Trophoblast cell (in vitro differentiated cells and primary cell): ENCODE measurements at regions not wholly inside any gene's neighbourhood (a gene's known extent, or its start where the extent isn't known, plus 50 kb on each side); places are given as distances from the start of the nearest gene placed in this dataset.

Experiments
- DNase-seq, 2 donors: peaks; one replicate each; pipeline ENCODE4 v3.0.0-alpha.2; 2016
- H2AFZ ChIP-seq: 2 replicates; pipeline ENCODE4 v1.6.1; 2013; ENCODE audit warnings: low read length, moderate library complexity, mild to moderate bottlenecking; ENCODE audit not compliant: insufficient read depth, poor library complexity
- H2AK5ac ChIP-seq: 2 replicates; pipeline ENCODE4 v1.6.1; 2013; ENCODE audit warnings: mild to moderate bottlenecking, low read length
- H2BK120ac ChIP-seq: 2 replicates; pipeline ENCODE4 v1.6.1; 2013; ENCODE audit warnings: low read length, mild to moderate bottlenecking, moderate library complexity; ENCODE audit not compliant: insufficient read depth, poor library complexity
- H2BK12ac ChIP-seq: 2 replicates; pipeline ENCODE4 v1.6.1; 2013; ENCODE audit warnings: mild to moderate bottlenecking, low read length, moderate library complexity
- H2BK5ac ChIP-seq: 2 replicates; pipeline ENCODE4 v1.6.1; 2013; ENCODE audit warnings: low read length, low read depth, moderate library complexity, mild to moderate bottlenecking; ENCODE audit not compliant: poor library complexity
- H3K14ac ChIP-seq: 2 replicates; pipeline ENCODE4 v1.6.1; 2013; ENCODE audit warnings: mild to moderate bottlenecking, low read length
- H3K18ac ChIP-seq: 2 replicates; pipeline ENCODE4 v1.6.1; 2013; ENCODE audit warnings: mild to moderate bottlenecking, low read length
- H3K23ac ChIP-seq: 2 replicates; pipeline ENCODE4 v1.6.1; 2013; ENCODE audit warnings: low read length
- H3K27ac ChIP-seq: 2 replicates; pipeline ENCODE4 v1.5.1; 2013; ENCODE audit warnings: low read depth, mild to moderate bottlenecking, inconsistent platforms, low read length, moderate library complexity
- H3K27me3 ChIP-seq: 2 replicates; pipeline ENCODE4 v1.6.1; 2013; ENCODE audit warnings: inconsistent platforms, mild to moderate bottlenecking, low read length, moderate library complexity; ENCODE audit not compliant: insufficient read depth
- H3K36me3 ChIP-seq, 2 experiments: 1 replicate in 1 of 2; 2 replicates in 1 of 2; pipeline ENCODE4 v1.6.1; 2013; ENCODE audit warnings: low read length in 2 of 2, mild to moderate bottlenecking in 2 of 2, moderate library complexity in 1 of 2; ENCODE audit not compliant: insufficient read depth in 2 of 2, control insufficient read depth in 1 of 2
- H3K4ac ChIP-seq: 2 replicates; pipeline ENCODE4 v1.6.1; 2013; ENCODE audit warnings: low read depth, mild to moderate bottlenecking, low read length, moderate library complexity
- H3K4me1 ChIP-seq, 2 experiments: 1 replicate in 1 of 2; 2 replicates in 1 of 2; pipeline ENCODE4 v1.6.1; 2013; ENCODE audit warnings: low read length in 2 of 2, mild to moderate bottlenecking in 2 of 2, moderate library complexity in 1 of 2; ENCODE audit not compliant: insufficient read depth in 2 of 2, control insufficient read depth in 1 of 2
- H3K4me2 ChIP-seq: 2 replicates; pipeline ENCODE4 v1.6.1; 2013; ENCODE audit warnings: inconsistent platforms, mild to moderate bottlenecking, low read length, moderate library complexity
- H3K4me3 ChIP-seq: 2 replicates; pipeline ENCODE4 v1.5.1; 2013; ENCODE audit warnings: mild to moderate bottlenecking, low read depth, low read length, inconsistent platforms
- H3K79me1 ChIP-seq: one replicate; pipeline ENCODE4 v1.6.1; 2013; ENCODE audit warnings: low read length
- H3K79me2 ChIP-seq: 2 replicates; pipeline ENCODE4 v1.6.1; 2013; ENCODE audit warnings: low read length, mild to moderate bottlenecking; ENCODE audit not compliant: control insufficient read depth, insufficient read depth, poor library complexity
- H3K9ac ChIP-seq: 2 replicates; pipeline ENCODE4 v1.6.1; 2013; ENCODE audit warnings: mild to moderate bottlenecking, low read length
- H3K9me3 ChIP-seq: 2 replicates; pipeline ENCODE4 v1.6.1; 2013; ENCODE audit warnings: low read depth, mild to moderate bottlenecking, control low read depth, inconsistent platforms, low read length; ENCODE audit not compliant: insufficient read depth
- H4K12ac ChIP-seq: 2 replicates; pipeline ENCODE4 v1.6.1; 2013; ENCODE audit warnings: low read depth, mild to moderate bottlenecking, low read length, moderate library complexity
- H4K8ac ChIP-seq: 2 replicates; pipeline ENCODE4 v1.6.1; 2013; ENCODE audit warnings: low read depth, mild to moderate bottlenecking, low read length, moderate library complexity
- H4K91ac ChIP-seq: one replicate; pipeline ENCODE4 v1.6.1; 2013; ENCODE audit warnings: low read depth, mild to moderate bottlenecking, low read length, moderate library complexity
- WGBS: extraction: QIAGEN DNeasy Blood & Tissue Kit; methylation state at CpG from one replicate; pipeline ENCODE4 v1.1.7; 2013; ENCODE audit warnings: missing lambda C conversion rate; ENCODE audit not compliant: insufficient read length, insufficient coverage; ENCODE audit errors: extremely low coverage; 5-methylcytosine and 5-hydroxymethylcytosine counted together

DNA sequence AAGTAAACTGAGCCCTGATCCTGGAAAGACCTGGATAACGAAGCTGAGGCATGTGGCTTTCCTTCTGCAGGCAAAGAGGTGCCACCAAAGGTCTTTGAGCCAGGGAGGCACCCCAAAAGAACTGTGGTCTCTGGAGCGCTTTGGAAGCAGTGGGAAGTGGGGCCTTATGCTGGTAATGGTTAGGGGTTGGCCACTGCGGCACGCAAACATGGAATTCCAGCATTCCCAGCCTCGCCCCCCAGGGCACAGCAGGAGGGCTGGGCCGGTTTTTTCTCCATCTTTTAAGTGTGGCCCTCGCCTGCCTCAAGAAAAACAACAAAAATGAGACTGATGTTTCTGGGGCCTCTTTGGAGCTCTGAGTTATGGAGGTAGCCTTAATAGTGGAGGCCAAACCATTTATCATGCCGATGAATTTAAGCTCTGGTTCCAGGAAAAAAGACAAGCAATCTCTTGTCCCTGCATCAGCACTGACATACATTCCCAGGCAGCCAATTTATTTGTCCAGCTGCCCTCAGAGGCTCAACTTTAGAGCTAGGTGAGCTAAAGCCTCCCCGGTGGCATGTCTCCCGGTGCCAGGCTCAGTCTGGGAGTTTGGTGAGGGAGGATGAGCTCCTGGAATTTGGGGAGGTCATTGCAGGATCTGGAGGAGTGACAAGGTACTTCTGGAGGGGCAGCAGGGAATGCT, 109.0 kb downstream of the TLE3 start:
- H3K79me2 ChIP-seq = no peaks in the 10 kb centered on the region
- H2AFZ ChIP-seq = no peak overlapping the region
- no peak overlapping the region for H3K18ac ChIP-seq
- H2BK12ac ChIP-seq = no peak overlapping the region
- no peak overlapping the region for H4K12ac ChIP-seq
- no peak overlapping the region for H3K4me2 ChIP-seq
- no peak overlapping the region for H2BK5ac ChIP-seq
- H3K79me1 ChIP-seq = no peaks in the 10 kb centered on the region
- H3K27ac ChIP-seq = no peak overlapping the region
- peak in 1 of 2 donors; percentile 30 for DNase-seq
- H2BK120ac ChIP-seq = no peak overlapping the region
- H4K8ac ChIP-seq = no peak overlapping the region
- peaks cover 3 to 4% of the 10 kb centered on the region in 2 experiments for H3K4me1 ChIP-seq
- no CpG with 5 or more reads among the region's 10 CpGs for WGBS
- H3K36me3 ChIP-seq = no peaks in the 10 kb centered on the region
- no peaks in the 10 kb centered on the region for H3K27me3 ChIP-seq
- H3K23ac ChIP-seq = no peak overlapping the region
- H3K9me3 ChIP-seq = no peaks in the 10 kb centered on the region
- no peak overlapping the region for H3K14ac ChIP-seq
- H2AK5ac ChIP-seq = no peak overlapping the region
- no peak overlapping the region for H3K4ac ChIP-seq
- H3K4me3 ChIP-seq = no peak overlapping the region
- H3K9ac ChIP-seq = no peak overlapping the region
- H4K91ac ChIP-seq = no peak overlapping the region

DNA sequence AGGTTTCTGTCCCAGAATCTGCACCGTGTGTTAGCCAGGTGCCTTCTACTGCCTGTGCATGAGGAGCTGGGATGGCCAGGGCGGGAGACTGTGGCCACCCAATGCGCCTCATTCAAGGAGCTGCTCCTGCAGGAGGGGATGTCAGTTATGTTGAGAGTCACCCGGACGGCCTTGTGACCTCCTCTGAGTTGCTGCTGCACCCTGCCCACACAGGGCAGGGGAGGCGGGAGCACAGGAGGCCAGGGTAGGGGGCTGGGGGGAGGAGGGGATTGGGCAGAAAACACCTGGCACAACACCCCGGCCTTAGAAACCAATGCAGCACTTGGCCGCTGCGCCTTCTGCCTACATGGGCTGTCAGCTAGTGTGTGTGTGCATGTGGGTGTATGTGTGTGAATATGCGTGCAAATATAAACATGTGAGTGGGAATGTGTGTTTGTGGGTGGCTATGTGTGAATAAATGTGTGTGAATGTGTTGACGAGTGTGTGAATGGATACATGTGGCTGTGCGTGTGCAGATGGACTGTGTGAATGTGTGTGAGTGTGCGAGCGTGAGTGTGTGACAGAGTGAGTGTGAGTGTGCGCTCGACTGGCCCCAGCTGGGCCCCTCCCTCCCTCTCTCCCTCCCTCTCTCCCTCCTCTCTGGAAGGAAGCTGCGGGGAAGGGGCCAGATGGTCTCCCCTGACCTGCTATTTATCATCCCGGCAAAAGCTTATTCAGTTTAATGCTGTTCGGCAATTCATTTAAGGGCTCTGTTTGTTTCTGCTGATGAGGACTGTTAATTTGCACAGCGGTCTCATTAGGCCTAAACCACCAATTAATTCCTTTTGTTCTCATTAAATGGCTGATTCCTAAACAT, 106.9 kb downstream of the TLE3 start:
- Histone ChIP-seq H3K4me2 (no peak overlapping the region), H3K79me2 (no peaks in the 10 kb centered on the region), H3K9ac (no peak overlapping the region), H3K36me3 (no peaks in the 10 kb centered on the region), H3K27ac (no peak overlapping the region), H3K9me3 (no peaks in the 10 kb centered on the region), H3K4me3 (no peak overlapping the region), H3K4me1 (peaks cover 3 to 4% of the 10 kb centered on the region in 2 experiments), H4K8ac (no peak overlapping the region), H3K14ac (no peak overlapping the region), H2AK5ac (no peak overlapping the region), H3K23ac (no peak overlapping the region), H2BK5ac (no peak overlapping the region), H2AFZ (no peak overlapping the region), H3K27me3 (no peaks in the 10 kb centered on the region), H2BK12ac (no peak overlapping the region), H4K91ac (no peak overlapping the region), H2BK120ac (no peak overlapping the region), H3K79me1 (no peaks in the 10 kb centered on the region), H3K18ac (no peak overlapping the region), H4K12ac (no peak overlapping the region), H3K4ac (no peak overlapping the region)
- 100% methylated on average over 2 of the region's 20 CpGs for WGBS
- DNase-seq = no peak

DNA sequence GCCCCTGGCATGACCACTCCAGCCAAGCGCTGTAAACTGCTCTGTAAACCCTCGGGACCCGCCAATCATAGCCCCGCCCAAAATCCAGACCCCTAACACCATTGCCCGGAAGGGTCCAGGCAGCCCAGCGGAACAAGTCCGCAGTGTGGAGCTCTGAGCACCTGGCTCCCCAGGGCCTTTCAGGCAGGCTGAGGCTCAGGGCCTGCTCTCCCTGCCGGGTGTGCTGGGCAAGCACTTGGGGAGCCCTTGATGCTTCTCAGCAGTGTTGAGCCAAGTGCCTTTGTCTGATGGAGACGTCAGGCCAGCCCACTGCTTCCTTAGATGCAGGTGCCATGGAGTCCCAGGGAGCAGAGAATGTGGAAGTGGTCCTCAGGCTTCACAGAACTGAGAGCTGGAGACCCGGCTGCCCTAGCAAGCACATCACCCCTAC, 106.2 kb downstream of the TLE3 start:
- Histone ChIP-seq H3K4me3 (no peak overlapping the region), H3K23ac (no peak overlapping the region), H2BK120ac (no peak overlapping the region), H3K4me2 (no peak overlapping the region), H4K12ac (no peak overlapping the region), H2AK5ac (no peak overlapping the region), H3K27ac (no peak overlapping the region), H2BK12ac (no peak overlapping the region), H3K9ac (no peak overlapping the region), H3K4ac (no peak overlapping the region), H3K27me3 (no peaks in the 10 kb centered on the region), H3K18ac (no peak overlapping the region), H2BK5ac (no peak overlapping the region), H3K14ac (no peak overlapping the region), H3K9me3 (no peaks in the 10 kb centered on the region), H3K4me1 (peaks cover 3 to 4% of the 10 kb centered on the region in 2 experiments), H3K36me3 (no peaks in the 10 kb centered on the region), H2AFZ (no peak overlapping the region), H4K8ac (no peak overlapping the region), H4K91ac (no peak overlapping the region), H3K79me2 (no peaks in the 10 kb centered on the region), H3K79me1 (no peaks in the 10 kb centered on the region)
- no CpG with 5 or more reads among the region's 10 CpGs for WGBS
- no peak for DNase-seq

DNA sequence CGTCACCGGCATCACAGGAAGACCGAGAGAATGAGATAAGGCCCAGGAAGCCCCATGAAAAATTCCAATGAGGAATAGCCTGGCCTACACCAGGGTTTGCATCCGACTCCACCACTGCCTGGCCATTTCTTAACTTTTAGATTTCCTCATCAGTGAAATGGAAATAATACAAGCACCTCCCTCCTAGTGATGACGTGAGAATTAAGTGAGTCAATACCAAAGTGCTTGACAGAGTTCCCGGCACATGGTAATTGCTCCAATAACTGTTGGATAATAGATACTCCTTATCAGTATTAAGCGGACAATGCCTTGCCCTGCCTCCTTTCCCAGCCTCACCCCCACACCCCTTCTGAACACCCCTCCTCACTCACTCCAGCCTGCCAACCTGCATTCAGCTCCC, 105.4 kb downstream of the TLE3 start:
- no CpG with 5 or more reads among the region's 7 CpGs for WGBS
- H3K79me2 ChIP-seq = no peaks in the 10 kb centered on the region
- H3K9ac ChIP-seq = no peak overlapping the region
- H3K4ac ChIP-seq = no peak overlapping the region
- H3K9me3 ChIP-seq = peaks cover 2% of the 10 kb centered on the region
- no peak overlapping the region for H3K18ac ChIP-seq
- H4K12ac ChIP-seq = no peak overlapping the region
- no peak overlapping the region for H4K91ac ChIP-seq
- H3K27ac ChIP-seq = no peak overlapping the region
- no peak overlapping the region for H2BK12ac ChIP-seq
- H2BK120ac ChIP-seq = no peak overlapping the region
- no peak overlapping the region for H2AFZ ChIP-seq
- no peak overlapping the region for H2BK5ac ChIP-seq
- no peak overlapping the region for H3K23ac ChIP-seq
- H3K79me1 ChIP-seq = no peaks in the 10 kb centered on the region
- no peak overlapping the region for H2AK5ac ChIP-seq
- H3K27me3 ChIP-seq = no peaks in the 10 kb centered on the region
- no peak for DNase-seq
- H4K8ac ChIP-seq = no peak overlapping the region
- no peak overlapping the region for H3K4me3 ChIP-seq
- no peaks in the 10 kb centered on the region for H3K36me3 ChIP-seq
- H3K4me2 ChIP-seq = no peak overlapping the region
- H3K4me1 ChIP-seq = peaks cover 3 to 4% of the 10 kb centered on the region in 2 experiments
- H3K14ac ChIP-seq = no peak overlapping the region
